Stomach (tissue), 8 donors: ENCODE measurements at regions not wholly inside any gene's neighbourhood (a gene's known extent, or its start where the extent isn't known, plus 50 kb on each side); places are given as distances from the start of the nearest gene placed in this dataset.

Experiments used
- DNase-seq, 2 donors: peaks; one replicate each; pipeline versions ENCODE4 v3.0.0 to v3.0.0-alpha.2; 2013 to 2019
- H3K27ac ChIP-seq, 5 donors: fragments of 200-600 bp in 4 of 5; sonication (generic) in 4 of 5; one replicate each; pipeline ENCODE4 v1.5.1; 2013 to 2019; ENCODE audit warnings: mild to moderate bottlenecking in 1 of 5, moderate library complexity in 1 of 5
- H3K27me3 ChIP-seq, 3 donors: fragments of 200-600 bp; sonication (generic); one replicate each; pipeline ENCODE4 v1.5.1; 2017 to 2019; ENCODE audit warnings: mixed run types in 1 of 3
- H3K36me3 ChIP-seq, 4 donors: fragments of 200-600 bp; sonication (generic); 1 replicate in 3 of 4; 2 replicates in 1 of 4; pipeline ENCODE4 v1.5.1; 2016 to 2019
- H3K4me1 ChIP-seq, 4 donors: fragments of 200-600 bp; sonication (generic); one replicate each; pipeline ENCODE4 v1.5.1; 2016 to 2019
- H3K4me3 ChIP-seq, 4 donors: fragments of 200-600 bp; sonication (generic) in 3 of 4; one replicate each; pipeline ENCODE4 v1.5.1; 2016 to 2019; ENCODE audit warnings: mild to moderate bottlenecking in 1 of 4
- H3K9me3 ChIP-seq, 4 donors: fragments of 200-600 bp; sonication (generic); one replicate each; pipeline ENCODE4 v1.5.1; 2016 to 2019
- EP300 ChIP-seq: sonication (generic); formaldehyde crosslinking; IDR thresholded peaks from one replicate; pipeline ENCODE4 v1.6.1; 2017; ENCODE audit warnings: antibody characterized with exemption
- POLR2A ChIP-seq, 4 donors: fragments of 450-650 bp; IDR thresholded peaks; one replicate each; pipeline ENCODE4 v1.6.1; 2016; ENCODE audit warnings: antibody characterized with exemption in 4 of 4, control low read depth in 2 of 4, mild to moderate bottlenecking in 1 of 4, moderate library complexity in 1 of 4
- POLR2AphosphoS5 ChIP-seq, 3 donors: sonication (generic); formaldehyde crosslinking; IDR thresholded peaks; one replicate each; pipeline ENCODE4 v1.6.1; 2016; ENCODE audit warnings: antibody characterized with exemption in 3 of 3
- WGBS, 5 donors: extraction: QIAGEN DNeasy Blood & Tissue Kit in 3 of 5; methylation state at CpG; one replicate each; pipeline versions ENCODE4 v1.1.5 to v1.1.7; 2013 to 2018; 5-methylcytosine and 5-hydroxymethylcytosine counted together
- intact Hi-C: fragments of 100-400 bp; cut with DNase I; formaldehyde crosslinking; loops from one replicate; pipeline ENCODE4 v1.15.1; 2023; ENCODE audit warnings: low total_unique reads
- TF ChIP-seq, protein P1 (sequence below), 7 experiments: fragments of 450-650 bp in 4 of 7; fragments of 200-600 bp in 3 of 7; sonication (generic) in 3 of 7; IDR thresholded peaks; one replicate each; pipeline ENCODE4 v1.5.1; 2016 to 2019; ENCODE audit warnings: antibody characterized with exemption in 7 of 7, control low read depth in 2 of 7, mild to moderate bottlenecking in 1 of 7
- donor health status: healthy with polysubstance abuse.
- donor health status: Bipolar disorder and iron deficiency.
- donor health status: healthy.

DNA sequence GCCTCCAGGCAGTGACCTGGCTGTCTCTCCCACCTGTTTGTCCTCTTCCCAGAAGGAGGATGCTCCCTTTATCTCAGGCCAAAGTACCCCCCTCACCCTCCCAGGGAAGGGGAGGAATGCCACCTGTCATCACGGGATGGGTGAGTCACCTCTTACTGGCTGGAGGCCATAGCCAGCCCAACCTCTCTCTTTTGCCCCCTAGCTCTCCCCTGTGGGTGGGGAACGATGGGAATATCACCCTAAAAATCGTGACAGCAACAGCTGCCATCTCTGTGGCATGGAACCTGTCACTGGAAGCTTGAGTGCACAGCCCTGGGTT is 137.5 kb upstream of the PTPN1 start:
- TF ChIP-seq POLR2A (IDR thresholded peaks at IDR 0.05) = no peak
- no peak for TF ChIP-seq EP300
- TF ChIP-seq, protein P1, sequence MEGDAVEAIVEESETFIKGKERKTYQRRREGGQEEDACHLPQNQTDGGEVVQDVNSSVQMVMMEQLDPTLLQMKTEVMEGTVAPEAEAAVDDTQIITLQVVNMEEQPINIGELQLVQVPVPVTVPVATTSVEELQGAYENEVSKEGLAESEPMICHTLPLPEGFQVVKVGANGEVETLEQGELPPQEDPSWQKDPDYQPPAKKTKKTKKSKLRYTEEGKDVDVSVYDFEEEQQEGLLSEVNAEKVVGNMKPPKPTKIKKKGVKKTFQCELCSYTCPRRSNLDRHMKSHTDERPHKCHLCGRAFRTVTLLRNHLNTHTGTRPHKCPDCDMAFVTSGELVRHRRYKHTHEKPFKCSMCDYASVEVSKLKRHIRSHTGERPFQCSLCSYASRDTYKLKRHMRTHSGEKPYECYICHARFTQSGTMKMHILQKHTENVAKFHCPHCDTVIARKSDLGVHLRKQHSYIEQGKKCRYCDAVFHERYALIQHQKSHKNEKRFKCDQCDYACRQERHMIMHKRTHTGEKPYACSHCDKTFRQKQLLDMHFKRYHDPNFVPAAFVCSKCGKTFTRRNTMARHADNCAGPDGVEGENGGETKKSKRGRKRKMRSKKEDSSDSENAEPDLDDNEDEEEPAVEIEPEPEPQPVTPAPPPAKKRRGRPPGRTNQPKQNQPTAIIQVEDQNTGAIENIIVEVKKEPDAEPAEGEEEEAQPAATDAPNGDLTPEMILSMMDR (IDR thresholded peaks at IDR 0.05) = no peak
- no peak for TF ChIP-seq POLR2AphosphoS5 (IDR thresholded peaks at IDR 0.05)
- H3K4me1 ChIP-seq = peaks cover 9 to 26% (median 9%) of the 10 kb centered on the region in 4 donors
- H3K36me3 ChIP-seq = no peaks in the 10 kb centered on the region
- no peak overlapping the region for H3K4me3 ChIP-seq
- WGBS, 5 donors = 42 to 85% (median 45%) methylated on average over 3 of the region's 3 CpGs
- no peaks in the 10 kb centered on the region for H3K9me3 ChIP-seq
- intact Hi-C loops = no loop called here
- H3K27me3 ChIP-seq = no peaks in the 10 kb centered on the region
- H3K27ac ChIP-seq = no peak overlapping the region
- DNase-seq = no peak

DNA sequence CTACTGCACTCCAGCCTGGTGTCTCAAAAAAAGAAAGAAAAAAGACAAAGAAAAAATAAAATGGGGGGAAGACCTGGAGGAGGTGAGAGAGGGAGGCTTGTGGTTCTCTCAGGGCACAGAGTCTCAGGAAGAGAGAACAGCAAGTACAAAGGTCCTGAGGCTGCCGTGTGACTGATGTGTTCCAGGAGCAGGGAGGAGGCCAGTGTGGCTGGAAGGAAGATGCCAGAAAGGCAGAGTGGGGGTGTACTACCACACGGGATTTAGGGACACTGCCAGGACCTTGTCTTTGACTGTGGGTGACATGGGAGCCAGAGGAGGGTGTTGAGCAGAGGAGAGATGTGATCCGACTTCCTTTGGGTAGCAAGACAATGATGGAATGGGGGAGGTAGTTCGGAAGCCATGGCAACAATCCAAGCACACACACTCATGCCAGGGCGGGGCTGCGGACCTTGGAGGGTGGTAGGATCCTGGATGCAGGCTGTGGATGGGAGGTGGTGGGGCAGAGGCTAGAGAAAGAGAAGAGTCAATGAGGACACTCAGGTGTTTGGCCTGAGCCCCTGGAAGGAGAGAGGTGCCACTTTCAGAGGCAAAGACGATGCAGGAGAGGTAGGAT is 136.4 kb upstream of the PTPN1 start:
- intact Hi-C loops = no loop called here
- no peak overlapping the region for H3K27ac ChIP-seq
- TF ChIP-seq POLR2A (IDR thresholded peaks at IDR 0.05) (no peak), POLR2AphosphoS5 (IDR thresholded peaks at IDR 0.05) (no peak), EP300 (no peak)
- TF ChIP-seq, protein P1 (IDR thresholded peaks at IDR 0.05) = no peak
- peaks cover 9 to 25% (median 16%) of the 10 kb centered on the region in 4 donors for H3K4me1 ChIP-seq
- no peaks in the 10 kb centered on the region for H3K36me3 ChIP-seq
- no peak overlapping the region for H3K4me3 ChIP-seq
- 39 to 64% (median 49%) methylated on average over 7 of the region's 7 CpGs for WGBS, 5 donors
- no peaks in the 10 kb centered on the region for H3K9me3 ChIP-seq
- DNase-seq = no peak
- no peaks in the 10 kb centered on the region for H3K27me3 ChIP-seq

DNA sequence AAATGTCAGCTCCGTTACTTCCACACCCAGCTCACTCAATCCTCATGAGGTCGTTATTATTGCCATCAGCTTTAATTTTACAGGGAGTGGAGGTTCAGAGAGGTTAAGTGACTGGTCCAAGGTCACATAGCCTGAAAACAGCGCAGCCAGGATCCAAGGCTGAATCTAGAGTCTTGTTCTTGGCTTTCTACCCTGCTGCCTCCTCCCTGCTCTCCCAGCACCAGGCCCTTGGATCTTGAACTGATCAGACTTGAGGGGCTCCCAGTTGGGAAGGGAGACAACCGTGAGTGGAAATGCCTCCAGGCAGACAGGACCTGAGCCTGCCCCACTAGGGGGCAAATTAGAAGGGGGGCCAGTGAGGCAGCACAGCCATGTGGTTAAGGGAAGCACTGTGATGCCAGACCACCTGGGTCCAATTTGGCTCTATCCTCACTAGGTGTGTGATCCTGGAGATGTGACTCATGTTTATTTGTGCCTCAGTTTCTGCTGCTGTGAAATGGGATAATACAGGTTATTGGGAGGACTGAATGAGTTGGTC is 135.6 kb upstream of the PTPN1 start:
- WGBS, 5 donors = 76 to 88% (median 81%) methylated on average over 4 of the region's 4 CpGs
- Histone ChIP-seq H3K27me3 (no peaks in the 10 kb centered on the region), H3K4me1 (peaks cover 12 to 25% (median 17%) of the 10 kb centered on the region in 4 donors), H3K27ac (no peak overlapping the region), H3K9me3 (no peaks in the 10 kb centered on the region), H3K4me3 (no peak overlapping the region), H3K36me3 (no peaks in the 10 kb centered on the region)
- intact Hi-C loops = no loop called here
- no peak for DNase-seq
- no peak for TF ChIP-seq POLR2A (IDR thresholded peaks at IDR 0.05)
- TF ChIP-seq, protein P1 (IDR thresholded peaks at IDR 0.05) = no peak
- TF ChIP-seq POLR2AphosphoS5 (IDR thresholded peaks at IDR 0.05) = no peak
- TF ChIP-seq EP300 = no peak

DNA sequence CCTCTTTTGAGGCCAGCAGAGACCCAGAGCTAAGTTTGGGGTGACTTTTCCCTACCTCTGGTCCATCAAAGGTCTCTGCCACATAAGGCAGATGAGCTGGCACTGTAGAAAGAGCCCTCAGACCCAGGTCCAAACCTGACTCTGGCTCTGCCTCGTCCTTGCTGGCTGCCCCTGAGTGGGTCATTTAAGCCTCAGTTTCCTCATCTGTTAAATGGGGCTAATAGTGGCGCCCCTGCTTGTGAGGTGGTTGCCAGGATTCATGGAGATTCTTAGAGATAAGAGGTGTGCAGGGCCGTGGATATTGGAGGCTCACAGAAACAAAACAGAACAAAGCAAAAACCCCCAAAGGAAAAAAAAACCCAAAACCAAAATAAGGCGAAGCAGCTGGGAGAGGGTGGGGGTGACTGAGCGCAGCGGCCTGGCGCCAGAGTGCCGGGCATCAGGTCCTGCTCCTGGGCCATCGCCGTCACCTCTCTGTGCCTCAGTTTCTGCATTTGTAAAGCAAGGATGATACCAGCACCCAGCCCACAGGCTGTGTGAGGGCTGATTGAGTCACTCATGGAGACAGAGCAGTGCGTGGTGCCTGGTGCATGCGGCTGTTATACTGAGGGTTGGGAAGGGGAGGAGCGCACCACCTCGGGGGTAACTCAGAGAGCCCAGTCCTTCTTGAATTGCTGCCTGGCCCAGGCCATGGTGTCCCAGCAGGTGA is 133.8 kb upstream of the PTPN1 start:
- H3K4me3 ChIP-seq = no peak overlapping the region
- no peak for DNase-seq
- H3K36me3 ChIP-seq = no peaks in the 10 kb centered on the region
- WGBS, 5 donors = 85 to 91% (median 88%) methylated on average over 14 of the region's 14 CpGs
- intact Hi-C loops = no loop called here
- H3K4me1 ChIP-seq = peaks cover 25 to 38% (median 30%) of the 10 kb centered on the region in 4 donors
- H3K9me3 ChIP-seq = no peaks in the 10 kb centered on the region
- H3K27ac ChIP-seq = no peak overlapping the region
- TF ChIP-seq, protein P1 (IDR thresholded peaks at IDR 0.05) = no peak
- TF ChIP-seq POLR2AphosphoS5 (IDR thresholded peaks at IDR 0.05) (no peak), EP300 (no peak), POLR2A (IDR thresholded peaks at IDR 0.05) (no peak)
- no peaks in the 10 kb centered on the region for H3K27me3 ChIP-seq
